A673 (cell line): ENCODE measurements at regions not wholly inside any gene's neighbourhood (a gene's known extent, or its start where the extent isn't known, plus 50 kb on each side); places are given as distances from the start of the nearest gene placed in this dataset.
A peak's percentile ranks its signal among the peaks of the same experiment; 100 is the strongest.

ENCODE experiments used
- BruUV-seq: library from RNA; stranded (reverse); fragments of 400-500 nt; replicated peaks from 2 replicates; lab custom pipeline; 2021; lab: Mats Ljungman, UMichigan
- CTCF ChIA-PET: fragments of 300-600 bp; sonication (Branson Sonifier 250); formaldehyde crosslinking; loops from one replicate; lab custom pipeline; 2022; ENCODE audit warnings: antibody characterized with exemption; lab: Charles Lee
- POLR2A ChIA-PET: fragments of 300-600 bp; sonication (Branson Sonifier 250); formaldehyde crosslinking; loops from one replicate; lab custom pipeline; 2022; ENCODE audit warnings: antibody characterized with exemption; ENCODE audit not compliant: low non-redundant PET; lab: Charles Lee
- DNase-seq: peaks from one replicate; pipeline ENCODE4 v3.0.0-alpha.2; 2015; ENCODE audit warnings: low spot score
- H3K27ac ChIP-seq: fragments of 200-600 bp; sonication (generic); 2 replicates; pipeline ENCODE4 v1.5.1; 2016; ENCODE audit warnings: mixed run types, low read depth, mild to moderate bottlenecking, mixed read lengths, antibody characterized with exemption, low read length; ENCODE audit not compliant: poor library complexity, severe bottlenecking
- H3K27me3 ChIP-seq: fragments of 200-600 bp; sonication (generic); replicated peaks from 2 replicates; pipeline ENCODE4 v1.6.1; 2017; ENCODE audit warnings: mixed run types, low read depth, mild to moderate bottlenecking, mixed read lengths, antibody characterized with exemption, low read length; ENCODE audit not compliant: insufficient read depth, poor library complexity
- H3K36me3 ChIP-seq: fragments of 200-600 bp; sonication (generic); 2 replicates; pipeline ENCODE4 v1.6.1; 2016; ENCODE audit warnings: mixed run types, mild to moderate bottlenecking, mixed read lengths, antibody characterized with exemption, low read length; ENCODE audit not compliant: insufficient read depth, poor library complexity, severe bottlenecking
- H3K4me1 ChIP-seq: fragments of 200-600 bp; sonication (generic); 2 replicates; pipeline ENCODE4 v1.6.1; 2017; ENCODE audit warnings: mixed run types, mild to moderate bottlenecking, mixed read lengths, antibody characterized with exemption, low read length; ENCODE audit not compliant: insufficient read depth, poor library complexity, severe bottlenecking
- H3K4me3 ChIP-seq: fragments of 200-600 bp; sonication (generic); 2 replicates; pipeline ENCODE4 v1.5.1; 2016; ENCODE audit warnings: low read depth, mixed run types, mild to moderate bottlenecking, mixed read lengths, low read length; ENCODE audit not compliant: poor library complexity, severe bottlenecking
- H3K9me3 ChIP-seq: fragments of 200-600 bp; sonication (generic); 2 replicates; pipeline ENCODE4 v1.6.1; 2016; ENCODE audit warnings: mixed run types, low read depth, mild to moderate bottlenecking, mixed read lengths, antibody characterized with exemption, low read length; ENCODE audit not compliant: poor library complexity, severe bottlenecking
- EZH2 ChIP-seq: fragments of 200-600 bp; sonication (generic); IDR thresholded peaks from 2 replicates; pipeline ENCODE4 v1.6.1; 2017; ENCODE audit warnings: borderline replicate concordance, low read depth, mild to moderate bottlenecking, mixed read lengths, antibody characterized with exemption, low read length; ENCODE audit not compliant: poor library complexity, severe bottlenecking
- intact Hi-C: fragments of 100-400 bp; cut with micrococcal nuclease; formaldehyde crosslinking; loops from one replicate; pipeline ENCODE4 v1.10.0; 2022; ENCODE audit not compliant: unreplicated experiment
- TF ChIP-seq, protein P1 (sequence below): fragments of 300-800, 200-600 bp; sonication (generic); conservative IDR thresholded peaks from 2 replicates; pipeline ENCODE4 v1.5.1; 2017; ENCODE audit warnings: low read depth, mild to moderate bottlenecking, antibody characterized with exemption, low read length, moderate library complexity, mixed read lengths

DNA sequence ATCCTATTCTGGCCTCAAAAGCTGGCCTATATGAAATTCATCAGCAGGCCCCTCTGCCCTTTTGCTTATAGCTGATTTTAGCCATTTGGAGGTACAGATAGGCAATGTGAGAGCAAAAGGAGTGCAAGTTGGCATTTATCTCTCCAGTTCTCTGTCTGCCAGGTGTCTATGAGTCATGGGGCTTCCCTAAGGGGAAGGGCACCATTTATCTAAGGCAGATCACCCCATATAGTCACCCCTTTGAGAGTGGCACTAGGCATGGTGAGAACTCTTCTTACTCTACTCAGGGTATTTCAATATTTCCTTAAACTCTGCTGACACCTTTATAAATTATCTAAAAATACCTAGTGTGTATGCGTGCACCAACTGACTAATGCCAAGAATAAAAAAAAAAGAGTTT, 314.7 kb upstream of the CDH6 start:
- DNase-seq: no peak
- no peak overlapping the region for H3K27ac ChIP-seq
- H3K9me3 ChIP-seq: no peaks in the 10 kb centered on the region
- H3K27me3 ChIP-seq: no peaks in the 10 kb centered on the region
- no peak overlapping the region for H3K4me3 ChIP-seq
- intact Hi-C loops: no loop called here
- H3K36me3 ChIP-seq: no peaks in the 10 kb centered on the region
- TF ChIP-seq EZH2: no peak
- TF ChIP-seq, protein P1, sequence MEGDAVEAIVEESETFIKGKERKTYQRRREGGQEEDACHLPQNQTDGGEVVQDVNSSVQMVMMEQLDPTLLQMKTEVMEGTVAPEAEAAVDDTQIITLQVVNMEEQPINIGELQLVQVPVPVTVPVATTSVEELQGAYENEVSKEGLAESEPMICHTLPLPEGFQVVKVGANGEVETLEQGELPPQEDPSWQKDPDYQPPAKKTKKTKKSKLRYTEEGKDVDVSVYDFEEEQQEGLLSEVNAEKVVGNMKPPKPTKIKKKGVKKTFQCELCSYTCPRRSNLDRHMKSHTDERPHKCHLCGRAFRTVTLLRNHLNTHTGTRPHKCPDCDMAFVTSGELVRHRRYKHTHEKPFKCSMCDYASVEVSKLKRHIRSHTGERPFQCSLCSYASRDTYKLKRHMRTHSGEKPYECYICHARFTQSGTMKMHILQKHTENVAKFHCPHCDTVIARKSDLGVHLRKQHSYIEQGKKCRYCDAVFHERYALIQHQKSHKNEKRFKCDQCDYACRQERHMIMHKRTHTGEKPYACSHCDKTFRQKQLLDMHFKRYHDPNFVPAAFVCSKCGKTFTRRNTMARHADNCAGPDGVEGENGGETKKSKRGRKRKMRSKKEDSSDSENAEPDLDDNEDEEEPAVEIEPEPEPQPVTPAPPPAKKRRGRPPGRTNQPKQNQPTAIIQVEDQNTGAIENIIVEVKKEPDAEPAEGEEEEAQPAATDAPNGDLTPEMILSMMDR: no peak
- H3K4me1 ChIP-seq: peaks cover 6% of the 10 kb centered on the region
- no TSS peak for BruUV-seq
- POLR2A ChIA-PET: no interaction called here
- CTCF ChIA-PET: no interaction called here

DNA sequence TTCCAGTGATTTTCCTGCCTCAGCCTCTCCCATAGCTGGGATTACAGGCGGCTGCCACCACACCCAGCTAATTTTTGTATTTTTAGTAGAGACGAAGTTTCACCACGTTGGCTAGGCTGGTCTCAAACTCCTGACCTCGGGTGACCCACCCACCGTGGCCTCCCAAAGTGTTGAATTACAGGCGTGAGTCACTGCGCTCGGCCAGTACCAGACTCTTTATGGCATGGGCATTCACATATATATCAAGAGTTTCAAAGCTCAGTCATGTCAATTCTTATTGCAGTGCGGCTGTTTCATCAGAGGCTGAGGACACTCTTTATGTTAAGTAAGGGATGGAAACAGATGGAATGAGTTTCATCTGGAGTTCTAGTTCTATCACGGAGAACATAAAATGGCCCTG, 315.2 kb upstream of the CDH6 start:
- Histone ChIP-seq H3K36me3 (no peaks in the 10 kb centered on the region), H3K9me3 (no peaks in the 10 kb centered on the region), H3K4me3 (no peak overlapping the region), H3K27me3 (no peaks in the 10 kb centered on the region), H3K27ac (no peak overlapping the region), H3K4me1 (peaks cover 6% of the 10 kb centered on the region)
- DNase-seq: no peak
- POLR2A ChIA-PET: no interaction called here
- no TSS peak for BruUV-seq
- intact Hi-C loops: no loop called here
- TF ChIP-seq EZH2: no peak
- TF ChIP-seq, protein P1: no peak
- CTCF ChIA-PET: no interaction called here

DNA sequence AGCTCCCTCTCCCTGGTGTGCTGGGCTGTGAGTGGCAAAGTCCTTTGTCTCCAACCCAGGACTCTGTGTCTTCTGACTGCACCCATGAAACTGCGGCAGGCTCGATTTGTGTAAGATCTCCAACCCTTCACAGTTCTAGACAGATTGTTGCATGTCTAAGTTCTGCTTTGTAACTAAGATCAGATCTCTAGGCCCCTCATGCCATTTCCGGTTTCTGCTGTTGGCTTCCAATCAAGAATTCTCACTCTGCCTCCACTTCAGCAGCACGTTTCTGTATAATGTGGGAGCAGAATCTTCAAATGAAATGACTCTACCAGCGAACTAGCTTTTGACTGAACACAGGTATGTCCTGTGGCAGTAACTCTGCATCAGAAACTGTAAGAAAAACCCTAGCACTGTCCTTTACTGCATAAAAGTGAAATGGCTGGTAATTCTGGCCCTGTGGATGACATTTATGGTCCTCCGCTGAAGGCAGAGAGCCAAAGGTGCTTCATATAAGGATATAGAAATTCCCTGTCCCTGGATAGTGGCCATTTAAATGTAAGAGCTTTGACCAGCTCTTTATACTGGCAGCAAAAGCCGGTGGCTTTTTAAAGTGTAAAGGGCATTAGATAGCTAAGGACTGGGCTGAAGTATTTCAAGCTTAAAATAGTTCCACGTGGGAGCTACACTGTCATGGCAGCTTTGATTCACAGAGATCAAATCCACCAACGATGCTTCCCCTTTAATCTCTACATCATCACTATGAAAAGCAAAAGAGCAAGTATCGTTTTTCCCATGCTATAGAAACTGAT, 319.0 kb upstream of the CDH6 start:
- ChIA-PET POLR2A (interaction anchor here (0.7 kb wide), 1 partner anchor 14 kb away, joined by 3 read pairs; no protein-coding TSS in a partner anchor), CTCF (no interaction called here)
- Histone ChIP-seq H3K4me1 (no peaks in the 10 kb centered on the region), H3K27ac (no peak overlapping the region), H3K36me3 (no peaks in the 10 kb centered on the region), H3K4me3 (no peak overlapping the region), H3K27me3 (no peaks in the 10 kb centered on the region), H3K9me3 (no peaks in the 10 kb centered on the region)
- peak; percentile 36 for DNase-seq
- TF ChIP-seq, protein P1: no peak
- TF ChIP-seq EZH2: no peak
- no TSS peak for BruUV-seq
- intact Hi-C loops: no loop called here
